ENCODE measurements at regions not wholly inside any gene's neighbourhood (a gene's known extent, or its start where the extent isn't known, plus 50 kb on each side); places are given as distances from the start of the nearest gene placed in this dataset.

DNA sequence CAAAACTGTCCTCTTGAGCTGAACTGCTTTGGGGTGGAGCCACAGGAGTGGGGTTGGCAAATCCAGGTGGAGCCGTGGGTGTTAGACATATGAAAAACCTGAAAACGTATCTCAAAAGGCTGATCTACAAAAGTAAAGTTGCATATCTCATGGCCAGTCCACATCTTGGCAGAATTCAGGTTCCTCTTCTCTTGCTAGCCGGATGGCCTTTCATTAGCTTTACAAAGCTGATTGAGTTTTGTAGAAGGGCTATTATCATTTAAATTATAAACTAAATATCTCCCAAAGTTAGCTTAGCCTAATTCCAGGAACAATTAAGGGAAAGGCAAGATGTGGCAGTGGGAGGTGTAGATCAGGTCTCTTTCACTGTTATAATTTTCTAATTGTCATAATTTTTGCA is 1427.7 kb downstream of the EFNB2 start:
- TF ChIP-seq, protein P1, sequence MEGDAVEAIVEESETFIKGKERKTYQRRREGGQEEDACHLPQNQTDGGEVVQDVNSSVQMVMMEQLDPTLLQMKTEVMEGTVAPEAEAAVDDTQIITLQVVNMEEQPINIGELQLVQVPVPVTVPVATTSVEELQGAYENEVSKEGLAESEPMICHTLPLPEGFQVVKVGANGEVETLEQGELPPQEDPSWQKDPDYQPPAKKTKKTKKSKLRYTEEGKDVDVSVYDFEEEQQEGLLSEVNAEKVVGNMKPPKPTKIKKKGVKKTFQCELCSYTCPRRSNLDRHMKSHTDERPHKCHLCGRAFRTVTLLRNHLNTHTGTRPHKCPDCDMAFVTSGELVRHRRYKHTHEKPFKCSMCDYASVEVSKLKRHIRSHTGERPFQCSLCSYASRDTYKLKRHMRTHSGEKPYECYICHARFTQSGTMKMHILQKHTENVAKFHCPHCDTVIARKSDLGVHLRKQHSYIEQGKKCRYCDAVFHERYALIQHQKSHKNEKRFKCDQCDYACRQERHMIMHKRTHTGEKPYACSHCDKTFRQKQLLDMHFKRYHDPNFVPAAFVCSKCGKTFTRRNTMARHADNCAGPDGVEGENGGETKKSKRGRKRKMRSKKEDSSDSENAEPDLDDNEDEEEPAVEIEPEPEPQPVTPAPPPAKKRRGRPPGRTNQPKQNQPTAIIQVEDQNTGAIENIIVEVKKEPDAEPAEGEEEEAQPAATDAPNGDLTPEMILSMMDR (IDR thresholded peaks at IDR 0.05; ENCODE audit: low read length) = no peak
- no peak for TF ChIP-seq EZH2 (IDR thresholded peaks at IDR 0.05; ENCODE audit: borderline replicate concordance, low read length)
